Transverse colon (tissue), 4 donors: ENCODE measurements at regions not wholly inside any gene's neighbourhood (a gene's known extent, or its start where the extent isn't known, plus 50 kb on each side); places are given as distances from the start of the nearest gene placed in this dataset.

Experiments used
- DNase-seq: peaks from one replicate; pipeline ENCODE4 v3.0.0-alpha.2; 2019
- H3K27ac ChIP-seq, 4 donors: fragments of 200-600 bp; sonication (generic); 2 replicates each; pipeline ENCODE4 v1.5.1; 2016 to 2018; ENCODE audit warnings: inconsistent platforms in 4 of 4
- H3K27me3 ChIP-seq: fragments of 200-600 bp; sonication (generic); 2 replicates; pipeline ENCODE4 v1.5.1; 2017; ENCODE audit warnings: inconsistent platforms
- H3K36me3 ChIP-seq, 4 donors: fragments of 200-600 bp; sonication (generic); 2 replicates each; pipeline ENCODE4 v1.5.1; 2017 to 2019; ENCODE audit warnings: inconsistent platforms in 4 of 4
- H3K4me1 ChIP-seq, 4 donors: fragments of 200-600 bp; sonication (generic); 2 replicates each; pipeline ENCODE4 v1.5.1; 2017 to 2020; ENCODE audit warnings: inconsistent platforms in 4 of 4
- H3K4me3 ChIP-seq, 4 donors: fragments of 200-600 bp; sonication (generic); 1 replicate in 1 of 4; 2 replicates in 3 of 4; pipeline versions ENCODE4 v1.5.1 to v1.6.1; 2017 to 2019; ENCODE audit warnings: inconsistent platforms in 4 of 4
- H3K9me3 ChIP-seq, 2 donors: fragments of 200-600 bp; sonication (generic); 2 replicates each; pipeline ENCODE4 v1.5.1; 2017 to 2019; ENCODE audit warnings: inconsistent platforms in 2 of 2
- CTCF ChIP-seq, 5 experiments: fragments of 200-600 bp in 3 of 5; fragments of 450-650 bp in 2 of 5; sonication (generic) in 3 of 5; IDR thresholded peaks; 1 replicate in 2 of 5; 2 replicates in 3 of 5; pipeline ENCODE4 v1.5.1; 2016 to 2017; ENCODE audit warnings: antibody characterized with exemption in 5 of 5, inconsistent platforms in 3 of 5, mild to moderate bottlenecking in 2 of 5, moderate library complexity in 1 of 5
- EP300 ChIP-seq: sonication (generic); formaldehyde crosslinking; IDR thresholded peaks from one replicate; pipeline ENCODE4 v1.6.1; 2017; ENCODE audit warnings: antibody characterized with exemption, low read depth
- POLR2A ChIP-seq: fragments of 450-650 bp; IDR thresholded peaks from one replicate; pipeline ENCODE4 v1.6.1; 2016; ENCODE audit warnings: antibody characterized with exemption, mild to moderate bottlenecking, moderate library complexity
- POLR2AphosphoS5 ChIP-seq, 3 donors: sonication (generic); formaldehyde crosslinking; IDR thresholded peaks; one replicate each; pipeline ENCODE4 v1.6.1; 2016; ENCODE audit warnings: antibody characterized with exemption in 3 of 3
- WGBS, 2 donors: methylation state at CpG; one replicate each; pipeline ENCODE4 v1.1.5; 2018; ENCODE audit warnings: low coverage in 1 of 2; 5-methylcytosine and 5-hydroxymethylcytosine counted together
- in situ Hi-C, 4 donors: fragments of 200-750 bp; cut with MboI; loops; one replicate each; pipeline versions ENCODE4 v1.15.0 to v1.15.1; 2017; ENCODE audit warnings: low sequenced_read_pairs in 3 of 4, low pct_ligation_motif_present in 1 of 4, low pct_unique_long_range_greater_than_20kb in 1 of 4
- intact Hi-C: fragments of 100-400 bp; cut with DNase I; formaldehyde crosslinking; loops from one replicate; pipeline ENCODE4 v1.15.1; 2023; ENCODE audit warnings: low total_unique reads

GRCh38 chr15:46518381-46518780 lies 883.6 kb downstream of the SQOR start:
- H3K27ac ChIP-seq, result no peak overlapping the region
- no peaks in the 10 kb centered on the region for H3K27me3 ChIP-seq
- intact Hi-C loops (no loop called here), in situ Hi-C loops (no loop called here)
- no peak overlapping the region for H3K4me3 ChIP-seq
- no peak for TF ChIP-seq POLR2AphosphoS5 (IDR thresholded peaks at IDR 0.05)
- TF ChIP-seq EP300, result no peak
- no peak for TF ChIP-seq CTCF (IDR thresholded peaks at IDR 0.05)
- no peak for TF ChIP-seq POLR2A
- H3K4me1 ChIP-seq, result no peaks in the 10 kb centered on the region
- no peaks in the 10 kb centered on the region for H3K36me3 ChIP-seq
- peaks cover 0 to 4% of the 10 kb centered on the region in 2 donors for H3K9me3 ChIP-seq
- no peak for DNase-seq

- TF ChIP-seq CTCF (IDR thresholded peaks at IDR 0.05) (no peak), POLR2AphosphoS5 (IDR thresholded peaks at IDR 0.05) (no peak), EP300 (no peak), POLR2A (no peak)
- in situ Hi-C loops, result no loop called here
- H3K36me3 ChIP-seq, result no peaks in the 10 kb centered on the region
- intact Hi-C loops, result no loop called here
- H3K9me3 ChIP-seq, result no peaks in the 10 kb centered on the region
- H3K27ac ChIP-seq, result no peak overlapping the region
- H3K4me3 ChIP-seq, result no peak overlapping the region
- 79 to 80% methylated on average over 1 of the region's 1 CpG for WGBS, 2 donors
- H3K4me1 ChIP-seq, result peaks cover 0 to 20% (median 3%) of the 10 kb centered on the region in 4 donors
- no peaks in the 10 kb centered on the region for H3K27me3 ChIP-seq
- DNase-seq, result no peak
Measured at GRCh38 chr15:46523701-46524100, 888.9 kb downstream of the SQOR start.

GRCh38 chr15:46525984-46526725 lies 891.3 kb downstream of the SQOR start:
- TF ChIP-seq POLR2AphosphoS5 (IDR thresholded peaks at IDR 0.05) (peak in 1 of 3 donors; percentile 16), EP300 (no peak)
- peaks cover 0 to 20% (median 3%) of the 10 kb centered on the region in 4 donors for H3K4me1 ChIP-seq
- peak overlapping the region in 1 of 4 donors; percentile 15 for H3K4me3 ChIP-seq
- no peaks in the 10 kb centered on the region for H3K9me3 ChIP-seq
- DNase-seq, result peak; percentile 14
- in situ Hi-C loops (no loop called here), intact Hi-C loops (no loop called here)
- 44% methylated on average over 3 of the region's 3 CpGs for WGBS, 2 donors
- no peaks in the 10 kb centered on the region for H3K36me3 ChIP-seq
- H3K27ac ChIP-seq, result peak overlapping the region; percentile 59 to 79 (median 78)
- H3K27me3 ChIP-seq, result no peaks in the 10 kb centered on the region

GRCh38 chr15:46526726-46527110 lies 891.9 kb downstream of the SQOR start:
- no peak for TF ChIP-seq POLR2A
- no peak for TF ChIP-seq CTCF (IDR thresholded peaks at IDR 0.05)
- TF ChIP-seq POLR2AphosphoS5 (IDR thresholded peaks at IDR 0.05), result no peak
- TF ChIP-seq EP300, result no peak
- Histone ChIP-seq H3K27me3 (no peaks in the 10 kb centered on the region), H3K4me3 (peak overlapping the region in 1 of 4 donors; percentile 15), H3K9me3 (no peaks in the 10 kb centered on the region), H3K36me3 (no peaks in the 10 kb centered on the region), H3K27ac (peak overlapping the region; percentile 59 to 79 (median 78)), H3K4me1 (peaks cover 0 to 20% (median 3%) of the 10 kb centered on the region in 4 donors)
- in situ Hi-C loops, result no loop called here
- WGBS, 2 donors, result 27% methylated on average over 1 of the region's 1 CpG; no CpG with 5 or more reads in 1 of the 2 donors
- DNase-seq, result no peak
- intact Hi-C loops, result no loop called here
